CD14-positive monocyte (primary cell): ENCODE measurements at regions not wholly inside any gene's neighbourhood (a gene's known extent, or its start where the extent isn't known, plus 50 kb on each side); places are given as distances from the start of the nearest gene placed in this dataset.
"Not testable (repeated sequence)": the region's sequence is repeated elsewhere in the genome, so short reads cannot be mapped to it uniquely, and the experiment has no call there.

Experiments
- DNase-seq, 3 donors: peaks; one replicate each; pipeline ENCODE4 v3.0.0-alpha.2; 2011 to 2022
- H2AFZ ChIP-seq: 2 replicates; pipeline ENCODE4 v1.6.0; 2012; ENCODE audit warnings: mild to moderate bottlenecking, low read depth, low read length, inconsistent platforms; ENCODE audit not compliant: insufficient read depth, poor library complexity, severe bottlenecking
- H3K27ac ChIP-seq, 2 donors: 1 replicate in 1 of 2; 2 replicates in 1 of 2; pipeline ENCODE4 v1.5.1; 2012 to 2013; ENCODE audit warnings: low read length in 2 of 2, control low read depth in 1 of 2, inconsistent platforms in 1 of 2, low read depth in 1 of 2, mild to moderate bottlenecking in 1 of 2
- H3K27me3 ChIP-seq, 2 donors: one replicate each; pipeline versions ENCODE4 v1.6.0 to v1.6.1; 2011 to 2013; ENCODE audit warnings: low read length in 2 of 2; ENCODE audit not compliant: control insufficient read depth in 2 of 2, insufficient read depth in 2 of 2
- H3K36me3 ChIP-seq, 2 donors: replicated peaks in 1 of 2; 1 replicate in 1 of 2; 2 replicates in 1 of 2; pipeline versions ENCODE4 v1.5.1 to v1.6.1; 2012 to 2013; ENCODE audit warnings: low read length in 2 of 2, control low read depth in 1 of 2, inconsistent platforms in 1 of 2, mild to moderate bottlenecking in 1 of 2; ENCODE audit not compliant: insufficient read depth in 2 of 2, control insufficient read depth in 1 of 2
- H3K4me1 ChIP-seq, 2 donors: 1 replicate in 1 of 2; 2 replicates in 1 of 2; pipeline versions ENCODE4 v1.5.1 to v1.6.1; 2012 to 2013; ENCODE audit warnings: low read length in 2 of 2, control low read depth in 1 of 2, inconsistent platforms in 1 of 2, mild to moderate bottlenecking in 1 of 2, moderate library complexity in 1 of 2; ENCODE audit not compliant: insufficient read depth in 2 of 2, control insufficient read depth in 1 of 2
- H3K4me2 ChIP-seq: replicated peaks from 2 replicates; pipeline ENCODE3; 2012; ENCODE audit warnings: low read length, moderate library complexity, mild to moderate bottlenecking; ENCODE audit not compliant: poor library complexity, severe bottlenecking; ENCODE audit errors: extremely low read depth
- H3K4me3 ChIP-seq, 3 experiments: fragments of 200-600 bp in 1 of 3; sonication (generic) in 1 of 3; replicated peaks in 1 of 3; 1 replicate in 2 of 3; 2 replicates in 1 of 3; pipeline ENCODE4 v1.5.1; 2011 to 2013; ENCODE audit warnings: low read length in 3 of 3, mild to moderate bottlenecking in 3 of 3, control low read depth in 2 of 3, low read depth in 2 of 3, inconsistent platforms in 1 of 3, moderate library complexity in 1 of 3
- H3K79me2 ChIP-seq: 2 replicates; pipeline ENCODE4 v1.6.0; 2012; ENCODE audit warnings: mild to moderate bottlenecking, control low read depth, inconsistent platforms, low read length, moderate library complexity; ENCODE audit not compliant: insufficient read depth
- H3K9ac ChIP-seq: 2 replicates; pipeline ENCODE4 v1.6.0; 2017; ENCODE audit warnings: low read length, mild to moderate bottlenecking; ENCODE audit not compliant: insufficient read depth, poor library complexity, severe bottlenecking
- H3K9me3 ChIP-seq, 2 donors: replicated peaks in 1 of 2; 1 replicate in 1 of 2; 2 replicates in 1 of 2; pipeline versions ENCODE4 v1.5.1 to v1.6.1; 2012 to 2013; ENCODE audit warnings: low read length in 2 of 2, control low read depth in 1 of 2; ENCODE audit not compliant: control insufficient read depth in 1 of 2, insufficient read depth in 1 of 2
- H4K20me1 ChIP-seq: 2 replicates; pipeline ENCODE4 v1.6.0; 2012; ENCODE audit warnings: mild to moderate bottlenecking, low read length, control low read depth, moderate library complexity; ENCODE audit not compliant: insufficient read depth
- H3K27ac Mint-ChIP-seq, 7 donors: one replicate each; pipeline ENCODE4 v1.8.0; 2020; ENCODE audit warnings: mild to moderate bottlenecking in 7 of 7, mixed read lengths in 7 of 7, moderate library complexity in 6 of 7, inconsistent platforms in 2 of 7
- H3K27me3 Mint-ChIP-seq, 3 donors: one replicate each; pipeline ENCODE4 v1.8.0; 2021 to 2022; ENCODE audit warnings: low read depth in 3 of 3, mild to moderate bottlenecking in 3 of 3, mixed read lengths in 3 of 3, moderate library complexity in 3 of 3, inconsistent platforms in 1 of 3
- H3K36me3 Mint-ChIP-seq, 2 donors: one replicate each; pipeline ENCODE4 v1.8.0; 2020; ENCODE audit warnings: mixed read lengths in 2 of 2, inconsistent platforms in 1 of 2, mild to moderate bottlenecking in 1 of 2
- H3K4me1 Mint-ChIP-seq: one replicate; pipeline ENCODE4 v1.8.0; 2020; ENCODE audit warnings: mild to moderate bottlenecking, mixed read lengths
- H3K4me3 Mint-ChIP-seq, 2 donors: one replicate each; pipeline ENCODE4 v1.8.0; 2020; ENCODE audit warnings: mild to moderate bottlenecking in 2 of 2, mixed read lengths in 2 of 2, moderate library complexity in 1 of 2
- H3K9me3 Mint-ChIP-seq, 7 donors: one replicate each; pipeline ENCODE4 v1.8.0; 2020 to 2022; ENCODE audit warnings: mixed read lengths in 7 of 7, mild to moderate bottlenecking in 6 of 7, moderate library complexity in 6 of 7, inconsistent platforms in 2 of 7
- WGBS: methylation state at CpG from one replicate; pipeline ENCODE4 v1.1.5; 2013; ENCODE audit warnings: missing lambda C conversion rate; ENCODE audit not compliant: insufficient coverage; 5-methylcytosine and 5-hydroxymethylcytosine counted together
- intact Hi-C, 2 donors: fragments of 100-400 bp; cut with micrococcal nuclease; formaldehyde crosslinking; loops; one replicate each; pipeline versions ENCODE4 v1.15.0 to v1.15.1; 2023
- TF ChIP-seq, protein P1 (sequence below): fragments of 200-600 bp; IDR thresholded peaks from one replicate; pipeline ENCODE4 v1.8.0; 2022; ENCODE audit warnings: antibody characterized with exemption, mild to moderate bottlenecking

DNA sequence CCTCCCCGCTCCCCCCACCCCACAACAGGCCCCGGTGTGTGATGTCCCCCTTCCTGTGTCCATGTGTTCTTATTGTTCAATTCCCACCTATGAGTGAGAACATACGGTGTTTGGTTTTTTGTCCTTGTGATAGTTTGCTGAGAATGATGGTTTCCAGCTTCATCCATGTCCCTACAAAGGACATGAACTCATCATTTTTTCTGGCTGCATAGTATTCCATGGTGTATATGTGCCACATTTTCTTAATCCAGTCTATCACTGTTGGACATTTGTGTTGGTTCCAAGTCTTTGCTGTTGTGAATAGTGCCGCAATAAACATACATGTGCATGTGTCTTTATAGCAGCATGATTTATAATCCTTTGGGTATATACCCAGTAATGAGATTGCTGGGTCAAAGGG lies 104.3 kb downstream of the MTPN start:
- intact Hi-C loops, H3K9ac ChIP-seq, H3K4me1 Mint-ChIP-seq, H3K27ac Mint-ChIP-seq, H3K36me3 Mint-ChIP-seq, H3K36me3 ChIP-seq, H3K4me2 ChIP-seq, H3K27me3 Mint-ChIP-seq, H2AFZ ChIP-seq, H3K9me3 Mint-ChIP-seq, H3K4me3 Mint-ChIP-seq, H3K27ac ChIP-seq, DNase-seq, H3K79me2 ChIP-seq, H3K4me1 ChIP-seq, H3K27me3 ChIP-seq, H4K20me1 ChIP-seq, H3K9me3 ChIP-seq, H3K4me3 ChIP-seq: not testable (repeated sequence)
- no CpG with 5 or more reads among the region's 4 CpGs for WGBS

DNA sequence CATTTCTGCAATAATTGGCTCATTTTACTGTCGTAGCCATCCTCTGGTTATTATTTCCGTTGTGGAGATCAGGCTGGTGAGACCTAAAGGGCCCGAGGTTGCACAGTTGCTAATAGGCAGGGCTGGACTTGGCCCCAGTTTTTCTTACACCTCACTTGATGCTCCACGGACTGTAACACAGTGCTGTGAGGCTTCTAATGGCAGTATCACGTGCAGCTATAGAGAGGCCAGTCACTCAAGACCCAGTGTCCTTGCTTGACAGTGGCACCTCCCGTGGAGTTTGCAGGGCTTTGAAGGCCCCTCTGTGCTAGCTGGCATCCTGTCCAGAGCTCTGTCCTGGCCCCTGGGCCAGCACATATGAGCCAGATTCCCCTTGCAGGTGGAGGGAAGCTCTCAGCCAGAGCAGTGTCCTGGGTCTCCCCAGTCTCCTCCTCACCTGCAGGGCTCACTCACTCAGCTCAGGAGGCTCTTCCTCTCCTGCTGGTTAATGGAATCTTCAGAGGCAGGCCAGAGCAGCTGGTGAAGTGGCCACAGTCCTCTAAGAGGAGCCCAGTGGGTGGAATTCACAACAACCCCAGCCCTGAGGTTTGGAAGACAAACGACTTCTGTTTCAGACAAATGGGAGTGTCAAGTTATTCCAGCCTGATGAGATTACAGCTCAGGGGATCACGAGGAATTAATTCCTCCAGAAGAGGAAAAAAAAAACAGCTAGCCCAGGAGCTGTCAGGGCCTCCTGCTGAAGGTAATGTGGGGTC lies 114.2 kb upstream of the FAM180A start:
- Histone ChIP-seq H3K27me3 (no peaks in the 10 kb centered on the region), H3K4me3 (no peak overlapping the region), H3K79me2 (no peaks in the 10 kb centered on the region), H3K9ac (no peak overlapping the region), H3K4me2 (no peak overlapping the region), H2AFZ (no peak overlapping the region), H4K20me1 (no peaks in the 10 kb centered on the region), H3K36me3 (no peaks in the 10 kb centered on the region), H3K4me1 (no peaks in the 10 kb centered on the region), H3K27ac (no peak overlapping the region), H3K9me3 (peaks cover 0 to 26% of the 10 kb centered on the region in 2 donors)
- H3K4me3 Mint-ChIP-seq: no peak overlapping the region
- H3K36me3 Mint-ChIP-seq: no peaks in the 10 kb centered on the region
- H3K9me3 Mint-ChIP-seq: peaks cover 2 to 34% (median 10%) of the 10 kb centered on the region in 7 donors
- H3K4me1 Mint-ChIP-seq: no peaks in the 10 kb centered on the region
- intact Hi-C loops: no loop called here
- peaks cover 0 to 5% (median 2%) of the 10 kb centered on the region in 3 donors for H3K27me3 Mint-ChIP-seq
- no peak overlapping the region for H3K27ac Mint-ChIP-seq
- TF ChIP-seq, protein P1, sequence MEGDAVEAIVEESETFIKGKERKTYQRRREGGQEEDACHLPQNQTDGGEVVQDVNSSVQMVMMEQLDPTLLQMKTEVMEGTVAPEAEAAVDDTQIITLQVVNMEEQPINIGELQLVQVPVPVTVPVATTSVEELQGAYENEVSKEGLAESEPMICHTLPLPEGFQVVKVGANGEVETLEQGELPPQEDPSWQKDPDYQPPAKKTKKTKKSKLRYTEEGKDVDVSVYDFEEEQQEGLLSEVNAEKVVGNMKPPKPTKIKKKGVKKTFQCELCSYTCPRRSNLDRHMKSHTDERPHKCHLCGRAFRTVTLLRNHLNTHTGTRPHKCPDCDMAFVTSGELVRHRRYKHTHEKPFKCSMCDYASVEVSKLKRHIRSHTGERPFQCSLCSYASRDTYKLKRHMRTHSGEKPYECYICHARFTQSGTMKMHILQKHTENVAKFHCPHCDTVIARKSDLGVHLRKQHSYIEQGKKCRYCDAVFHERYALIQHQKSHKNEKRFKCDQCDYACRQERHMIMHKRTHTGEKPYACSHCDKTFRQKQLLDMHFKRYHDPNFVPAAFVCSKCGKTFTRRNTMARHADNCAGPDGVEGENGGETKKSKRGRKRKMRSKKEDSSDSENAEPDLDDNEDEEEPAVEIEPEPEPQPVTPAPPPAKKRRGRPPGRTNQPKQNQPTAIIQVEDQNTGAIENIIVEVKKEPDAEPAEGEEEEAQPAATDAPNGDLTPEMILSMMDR: no peak
- no peak for DNase-seq
- WGBS: 82% methylated on average over 6 of the region's 8 CpGs
